GM23248 (cell line): ENCODE measurements at regions not wholly inside any gene's neighbourhood (a gene's known extent, or its start where the extent isn't known, plus 50 kb on each side); places are given as distances from the start of the nearest gene placed in this dataset.

ENCODE experiments used
- DNase-seq: peaks from one replicate; pipeline ENCODE4 v3.0.0-alpha.2; 2015
- H2AFZ ChIP-seq: fragments of 200-600 bp; sonication (generic); 2 replicates; pipeline ENCODE4 v1.6.1; 2016; ENCODE audit warnings: antibody characterized with exemption
- H3F3A ChIP-seq: fragments of 200-600 bp; sonication (generic); 2 replicates; pipeline ENCODE4 v1.6.1; 2016; ENCODE audit warnings: mild to moderate bottlenecking, antibody characterized with exemption, mixed run types; ENCODE audit not compliant: insufficient read depth
- H3K27ac ChIP-seq: fragments of 200-600 bp; sonication (generic); 2 replicates; pipeline ENCODE4 v1.5.1; 2016; ENCODE audit warnings: mild to moderate bottlenecking
- H3K27me3 ChIP-seq: fragments of 200-600 bp; sonication (generic); replicated peaks from 2 replicates; pipeline ENCODE4 v1.6.1; 2016; ENCODE audit warnings: mild to moderate bottlenecking; ENCODE audit not compliant: insufficient read depth
- H3K36me3 ChIP-seq: fragments of 200-600 bp; sonication (generic); 2 replicates; pipeline ENCODE4 v1.6.1; 2016; ENCODE audit warnings: low read depth, mild to moderate bottlenecking
- H3K4me1 ChIP-seq: fragments of 200-600 bp; sonication (generic); 2 replicates; pipeline ENCODE4 v1.6.1; 2016; ENCODE audit warnings: mild to moderate bottlenecking; ENCODE audit not compliant: insufficient read depth
- H3K4me2 ChIP-seq: fragments of 200-600 bp; sonication (generic); one replicate; pipeline ENCODE4 v1.6.1; 2016; ENCODE audit warnings: mild to moderate bottlenecking; ENCODE audit not compliant: unreplicated experiment
- H3K4me3 ChIP-seq: fragments of 200-600 bp; sonication (generic); 2 replicates; pipeline ENCODE4 v1.5.1; 2016; ENCODE audit warnings: mild to moderate bottlenecking
- H3K79me2 ChIP-seq: fragments of 200-600 bp; sonication (generic); 2 replicates; pipeline ENCODE4 v1.6.1; 2016; ENCODE audit warnings: mild to moderate bottlenecking; ENCODE audit not compliant: insufficient read depth
- H3K9ac ChIP-seq: fragments of 200-600 bp; sonication (generic); 2 replicates; pipeline ENCODE4 v1.6.1; 2016; ENCODE audit warnings: mild to moderate bottlenecking
- H3K9me2 ChIP-seq: fragments of 200-600 bp; sonication (generic); 2 replicates; pipeline ENCODE4 v1.6.1; 2016; ENCODE audit warnings: mixed run types, mild to moderate bottlenecking, moderate library complexity; ENCODE audit not compliant: insufficient read depth
- H3K9me3 ChIP-seq: fragments of 200-600 bp; sonication (generic); one replicate; pipeline ENCODE4 v1.6.1; 2017; ENCODE audit warnings: low read depth
- H4K20me1 ChIP-seq: fragments of 200-600 bp; sonication (generic); 2 replicates; pipeline ENCODE4 v1.6.0; 2016; ENCODE audit not compliant: insufficient read depth
- EZH2 ChIP-seq: fragments of 200-600 bp; sonication (generic); IDR thresholded peaks from 2 replicates; pipeline ENCODE4 v1.6.1; 2018; ENCODE audit warnings: antibody characterized with exemption, mild to moderate bottlenecking; ENCODE audit not compliant: insufficient read depth, poor library complexity, severe bottlenecking
- EZH2phosphoT487 ChIP-seq: fragments of 200-600 bp; sonication (generic); IDR thresholded peaks from 2 replicates; pipeline ENCODE4 v1.6.1; 2018; ENCODE audit warnings: antibody characterized with exemption, moderate library complexity, mild to moderate bottlenecking, low read depth; ENCODE audit not compliant: insufficient read depth
- WGBS, 2 experiments: methylation state at CpG; one replicate each; pipeline ENCODE4 v1.1.6; 2015 to 2017; ENCODE audit warnings: low lambda C conversion rate in 2 of 2, low coverage in 1 of 2; ENCODE audit errors: missing lambda C conversion rate in 2 of 2; 5-methylcytosine and 5-hydroxymethylcytosine counted together
- in situ Hi-C: fragments of 300-500 bp; cut with MboI; formaldehyde crosslinking; loops from 2 replicates; pipeline ENCODE4 v1.15.0; 2020

DNA sequence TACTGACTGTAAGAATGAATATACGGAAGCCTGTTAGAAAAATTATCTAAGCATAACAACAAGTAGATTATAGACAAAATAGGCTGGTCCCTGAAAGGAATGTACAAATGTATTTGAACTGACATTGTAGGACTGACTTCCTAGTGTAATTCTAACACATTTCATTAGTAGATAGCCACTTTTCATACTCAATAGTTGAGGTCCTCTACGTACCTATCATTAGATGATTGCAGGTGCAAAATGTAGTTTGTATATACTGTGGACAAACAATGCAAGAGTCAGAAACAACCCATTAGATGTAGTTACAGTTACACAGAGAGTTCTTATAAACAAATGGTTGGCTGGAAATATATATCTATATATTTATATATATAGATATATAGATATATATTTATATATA is 402.3 kb upstream of the SLITRK6 start:
- Histone ChIP-seq H3K9me2 (no peaks in the 10 kb centered on the region; the same call in 1 of the 2 replicates), H3K27me3 (no peaks in the 10 kb centered on the region), H3K27ac (no peak overlapping the region), H3K9ac (no peak overlapping the region), H3K9me3 (no peaks in the 10 kb centered on the region), H4K20me1 (no peaks in the 10 kb centered on the region), H3F3A (no peaks in the 10 kb centered on the region), H3K4me1 (no peaks in the 10 kb centered on the region), H3K79me2 (no peaks in the 10 kb centered on the region), H2AFZ (no peak overlapping the region), H3K4me3 (no peak overlapping the region), H3K4me2 (no peak overlapping the region), H3K36me3 (no peaks in the 10 kb centered on the region)
- in situ Hi-C loops, result no loop called here
- TF ChIP-seq EZH2, result no peak
- no peak for TF ChIP-seq EZH2phosphoT487
- no peak for DNase-seq
- 36 to 39% methylated on average over 2 of the region's 2 CpGs for WGBS, 2 experiments

DNA sequence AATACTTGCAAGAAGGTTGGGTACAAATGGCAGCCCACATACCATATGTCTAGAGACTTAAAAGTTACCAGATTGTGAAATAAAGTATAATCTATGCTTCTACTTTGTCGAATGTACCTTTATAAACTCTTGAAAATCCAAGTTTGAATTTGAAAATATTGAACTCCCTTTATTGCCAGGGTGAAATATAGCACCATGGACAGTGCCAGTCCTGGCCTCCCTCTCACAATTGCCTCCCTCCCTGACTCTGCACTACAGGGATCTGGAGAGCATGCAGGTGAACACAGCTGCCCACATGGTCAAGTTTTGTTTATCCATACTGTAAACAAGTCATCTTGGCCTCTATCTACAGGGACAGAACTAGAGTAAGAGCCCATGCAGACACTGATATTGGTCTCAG is 394.1 kb upstream of the SLITRK6 start:
- no peaks in the 10 kb centered on the region for H3K9me2 ChIP-seq
- no peak overlapping the region for H3K27ac ChIP-seq
- in situ Hi-C loops, result no loop called here
- no peaks in the 10 kb centered on the region for H3K27me3 ChIP-seq
- no peaks in the 10 kb centered on the region for H3K4me1 ChIP-seq
- TF ChIP-seq EZH2phosphoT487 (no peak), EZH2 (no peak)
- no peaks in the 10 kb centered on the region for H3K36me3 ChIP-seq
- no peaks in the 10 kb centered on the region for H3K79me2 ChIP-seq
- no peak overlapping the region for H3K4me2 ChIP-seq
- no peaks in the 10 kb centered on the region for H3F3A ChIP-seq
- H3K9me3 ChIP-seq, result no peaks in the 10 kb centered on the region
- no peak overlapping the region for H2AFZ ChIP-seq
- H4K20me1 ChIP-seq, result no peaks in the 10 kb centered on the region
- H3K4me3 ChIP-seq, result no peak overlapping the region
- no peak overlapping the region for H3K9ac ChIP-seq
- WGBS, 2 experiments, result 3 to 4% methylated on average over 1 of the region's 1 CpG
- DNase-seq, result no peak

DNA sequence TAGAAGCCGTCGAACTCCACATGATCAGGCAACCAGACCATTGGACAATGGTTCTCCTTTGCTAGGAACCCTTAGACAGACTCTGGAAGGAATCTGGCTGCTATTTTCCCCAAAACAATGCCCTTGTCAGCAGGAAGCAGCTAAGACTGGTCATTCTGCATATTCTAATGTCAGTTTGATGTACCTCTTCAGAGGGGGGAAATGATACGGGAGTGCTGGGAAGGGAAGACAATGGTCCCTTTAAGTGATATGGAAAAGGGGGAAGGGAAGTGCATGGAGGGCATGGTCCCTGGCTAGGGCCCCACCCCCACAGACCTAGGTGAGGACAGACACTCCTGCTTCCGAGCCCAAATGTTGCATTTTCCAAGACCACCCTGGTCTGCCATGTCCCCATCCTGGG is 389.0 kb upstream of the SLITRK6 start:
- no peak overlapping the region for H3K27ac ChIP-seq
- H3K4me2 ChIP-seq, result no peak overlapping the region
- H3K79me2 ChIP-seq, result no peaks in the 10 kb centered on the region
- in situ Hi-C loops, result no loop called here
- H3K9me2 ChIP-seq, result no peaks in the 10 kb centered on the region
- TF ChIP-seq EZH2phosphoT487 (no peak), EZH2 (no peak)
- no peaks in the 10 kb centered on the region for H3K36me3 ChIP-seq
- H3K27me3 ChIP-seq, result no peaks in the 10 kb centered on the region
- no peaks in the 10 kb centered on the region for H3K4me1 ChIP-seq
- DNase-seq, result no peak
- H4K20me1 ChIP-seq, result no peaks in the 10 kb centered on the region
- H3K4me3 ChIP-seq, result no peak overlapping the region
- WGBS, 2 experiments, result 67% methylated on average over 4 of the region's 4 CpGs
- H3K9ac ChIP-seq, result no peak overlapping the region
- no peaks in the 10 kb centered on the region for H3F3A ChIP-seq
- H3K9me3 ChIP-seq, result no peaks in the 10 kb centered on the region
- no peak overlapping the region for H2AFZ ChIP-seq

DNA sequence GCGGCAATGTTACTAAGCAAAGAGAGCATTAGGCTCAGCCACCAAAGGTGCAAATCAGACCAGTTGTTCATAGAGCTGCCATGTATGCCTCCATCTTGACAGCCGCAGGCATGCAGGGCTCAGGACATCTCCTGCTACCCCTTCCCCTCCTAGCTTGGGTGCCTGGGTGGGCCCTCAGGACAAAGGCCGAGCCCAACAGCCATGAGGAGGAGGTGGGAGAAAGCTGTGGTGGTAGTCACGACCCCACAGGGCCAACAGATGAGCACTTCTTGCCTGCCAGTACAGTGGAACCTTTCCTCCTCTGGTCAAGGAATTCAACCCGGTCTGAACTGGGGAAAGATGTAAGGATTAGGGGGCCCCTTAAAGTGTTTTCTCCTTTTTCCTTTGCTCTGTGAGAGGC is 386.4 kb upstream of the SLITRK6 start:
- no peaks in the 10 kb centered on the region for H3K9me3 ChIP-seq
- H3K4me3 ChIP-seq, result no peak overlapping the region
- no peak overlapping the region for H3K4me2 ChIP-seq
- no peak overlapping the region for H3K27ac ChIP-seq
- no peaks in the 10 kb centered on the region for H3K9me2 ChIP-seq
- TF ChIP-seq EZH2phosphoT487, result no peak
- TF ChIP-seq EZH2, result no peak
- no peaks in the 10 kb centered on the region for H3K4me1 ChIP-seq
- DNase-seq, result no peak
- H3K9ac ChIP-seq, result no peak overlapping the region
- in situ Hi-C loops, result no loop called here
- H3K27me3 ChIP-seq, result no peaks in the 10 kb centered on the region
- WGBS, 2 experiments, result 29 to 31% methylated on average over 5 of the region's 5 CpGs
- no peak overlapping the region for H2AFZ ChIP-seq
- H3F3A ChIP-seq, result no peaks in the 10 kb centered on the region
- no peaks in the 10 kb centered on the region for H4K20me1 ChIP-seq
- H3K79me2 ChIP-seq, result no peaks in the 10 kb centered on the region
- H3K36me3 ChIP-seq, result no peaks in the 10 kb centered on the region

DNA sequence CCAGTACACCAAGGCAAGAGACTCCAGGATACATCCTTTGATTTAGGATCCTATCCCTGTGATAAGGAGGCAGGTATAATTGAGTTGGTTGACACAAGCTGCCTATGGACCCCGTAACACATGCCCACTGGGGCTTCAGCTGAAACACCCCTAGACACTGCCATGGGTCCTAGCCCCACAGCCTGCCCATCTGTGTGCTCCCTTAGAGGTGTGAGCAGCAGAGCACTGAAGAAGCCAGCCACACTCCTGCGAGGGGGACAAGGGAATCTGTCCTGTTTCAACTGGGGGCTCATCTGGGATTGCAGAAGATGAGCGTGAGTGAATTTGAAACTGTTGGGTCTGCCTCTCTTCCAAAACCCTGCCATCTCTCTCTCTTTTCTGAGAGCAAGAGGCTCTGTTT is 385.9 kb upstream of the SLITRK6 start:
- Histone ChIP-seq H3K4me3 (no peak overlapping the region), H3K4me2 (no peak overlapping the region), H3F3A (no peaks in the 10 kb centered on the region), H3K4me1 (no peaks in the 10 kb centered on the region), H3K9me2 (no peaks in the 10 kb centered on the region), H3K9ac (no peak overlapping the region), H3K27me3 (no peaks in the 10 kb centered on the region), H2AFZ (no peak overlapping the region), H3K79me2 (no peaks in the 10 kb centered on the region), H4K20me1 (no peaks in the 10 kb centered on the region), H3K9me3 (no peaks in the 10 kb centered on the region), H3K36me3 (no peaks in the 10 kb centered on the region), H3K27ac (no peak overlapping the region)
- in situ Hi-C loops, result no loop called here
- 23 to 25% methylated on average over 3 of the region's 3 CpGs for WGBS, 2 experiments
- TF ChIP-seq EZH2, result no peak
- no peak for TF ChIP-seq EZH2phosphoT487
- no peak for DNase-seq
